Posterior cingulate gyrus (tissue), 11 donors: ENCODE measurements at regions not wholly inside any gene's neighbourhood (a gene's known extent, or its start where the extent isn't known, plus 50 kb on each side); places are given as distances from the start of the nearest gene placed in this dataset.
"Not testable (repeated sequence)": the region's sequence is repeated elsewhere in the genome, so short reads cannot be mapped to it uniquely, and the experiment has no call there.

Experiments
- DNase-seq, 10 donors: peaks; one replicate each; pipeline versions ENCODE4 v3.0.0 to v3.0.0-alpha.2; 2020 to 2021; ENCODE audit warnings: mixed read lengths in 3 of 10
- intact Hi-C: fragments of 100-400 bp; cut with DNase I; formaldehyde crosslinking; loops from one replicate; pipeline ENCODE4 v1.15.1; 2023

- intact Hi-C loops, result no loop called here
- no peak for DNase-seq
Measured at GRCh38 chrX:46039526-46039925, 505.7 kb downstream of the ZNF674 start.

- no peak for DNase-seq
- intact Hi-C loops, result no loop called here
Measured at GRCh38 chrX:46036508-46036907, 508.7 kb downstream of the ZNF674 start.

- no peak for DNase-seq
- intact Hi-C loops, result no loop called here
Measured at GRCh38 chrX:46034868-46035267, 510.4 kb downstream of the ZNF674 start.

- DNase-seq, result no peak
- intact Hi-C loops, result no loop called here
Measured at GRCh38 chrX:46029777-46030176, 515.4 kb downstream of the ZNF674 start.

- DNase-seq, result peak in 1 of 10 donors; percentile 62
- intact Hi-C loops, result no loop called here
Measured at GRCh38 chrX:46016296-46016695, 528.9 kb downstream of the ZNF674 start.

- intact Hi-C loops, result no loop called here
- no peak for DNase-seq
Measured at GRCh38 chrX:46015653-46016052, 529.6 kb downstream of the ZNF674 start.

GRCh38 chrX:45992402-45993123 lies 552.7 kb downstream of the ZNF674 start:
- DNase-seq, result no peak
- intact Hi-C loops, result no loop called here

GRCh38 chrX:45986971-45987370 lies 558.2 kb downstream of the ZNF674 start:
- DNase-seq, result no peak
- intact Hi-C loops, result no loop called here

- DNase-seq, result no peak
- intact Hi-C loops, result no loop called here
Measured at GRCh38 chrX:45986081-45986480, 559.1 kb downstream of the ZNF674 start.

GRCh38 chrX:45982958-45983727 lies 562.1 kb downstream of the ZNF674 start:
- peak in 1 of 10 donors; percentile 71 for DNase-seq
- intact Hi-C loops, result not testable (repeated sequence)

GRCh38 chrX:45980726-45981125 lies 564.5 kb downstream of the ZNF674 start:
- no peak for DNase-seq
- intact Hi-C loops, result no loop called here

- no peak for DNase-seq
- intact Hi-C loops, result no loop called here
Measured at GRCh38 chrX:45975633-45976032, 569.6 kb downstream of the ZNF674 start.

GRCh38 chrX:45972636-45973035 lies 572.6 kb downstream of the ZNF674 start:
- no peak for DNase-seq
- intact Hi-C loops, result no loop called here

GRCh38 chrX:45959567-45959966 lies 585.7 kb downstream of the ZNF674 start:
- DNase-seq, result peak in 2 of 10 donors; percentile 62 to 69
- intact Hi-C loops, result no loop called here

GRCh38 chrX:45956191-45956870 lies 588.9 kb downstream of the ZNF674 start:
- DNase-seq, result no peak
- intact Hi-C loops, result no loop called here

GRCh38 chrX:45955661-45956060 lies 589.6 kb downstream of the ZNF674 start:
- intact Hi-C loops, result no loop called here
- no peak for DNase-seq

GRCh38 chrX:45954026-45954425 lies 591.2 kb downstream of the ZNF674 start:
- intact Hi-C loops, result no loop called here
- no peak for DNase-seq

GRCh38 chrX:45952030-45952429 lies 593.2 kb downstream of the ZNF674 start:
- no peak for DNase-seq
- intact Hi-C loops, result no loop called here

- intact Hi-C loops, result no loop called here
- DNase-seq, result no peak
Measured at GRCh38 chrX:45935408-45935807, 609.8 kb downstream of the ZNF674 start.

- no peak for DNase-seq
- intact Hi-C loops, result no loop called here
Measured at GRCh38 chrX:45912316-45912715, 632.9 kb downstream of the ZNF674 start.

- intact Hi-C loops, result no loop called here
Measured at GRCh38 chrX:45907786-45908185, 637.4 kb downstream of the ZNF674 start.

More at GRCh38 chrX:45907786-45908185, 637.4 kb downstream of the ZNF674 start:
- no peak for DNase-seq
